GM12891 (cell line): ENCODE measurements at regions not wholly inside any gene's neighbourhood (a gene's known extent, or its start where the extent isn't known, plus 50 kb on each side); places are given as distances from the start of the nearest gene placed in this dataset.

Experiments used
- PAX5 ChIP-seq: IDR thresholded peaks from 2 replicates; pipeline ENCODE4 v1.6.1; 2011; ENCODE audit warnings: low read length, moderate library complexity, mild to moderate bottlenecking; ENCODE audit not compliant: insufficient read depth, severe bottlenecking
- POLR2A ChIP-seq: IDR thresholded peaks from 2 replicates; pipeline ENCODE4 v1.6.1; 2011; ENCODE audit warnings: low read depth, low read length, control low read depth
- POLR2AphosphoS5 ChIP-seq: IDR thresholded peaks from 2 replicates; pipeline ENCODE4 v1.6.1; 2011; ENCODE audit warnings: low read depth, low read length, control low read depth
- SPI1 ChIP-seq: IDR thresholded peaks from 2 replicates; pipeline ENCODE4 v1.6.1; 2011; ENCODE audit warnings: low read depth, low read length, control low read depth
- TAF1 ChIP-seq: IDR thresholded peaks from 2 replicates; pipeline ENCODE4 v1.6.1; 2011; ENCODE audit warnings: low read depth, low read length, control low read depth

DNA sequence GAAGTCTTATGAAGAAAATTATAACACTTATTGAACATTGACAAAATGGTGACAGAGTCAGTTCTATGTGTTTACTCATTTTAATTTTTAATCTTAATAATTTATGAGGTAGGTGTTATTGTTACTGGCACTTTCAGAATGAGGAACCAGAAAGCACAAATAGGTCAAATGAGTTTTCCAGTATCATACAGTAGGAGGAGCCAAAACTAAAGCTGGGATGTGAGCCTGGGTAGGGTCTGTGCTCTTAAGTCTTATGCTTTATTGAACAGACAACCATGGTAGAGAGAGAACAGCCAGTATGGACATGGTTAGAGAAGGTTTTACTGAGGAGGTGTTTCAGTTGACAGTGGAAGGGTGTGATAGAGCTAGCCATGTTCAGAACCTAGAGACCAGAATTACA is 775.7 kb downstream of the TMTC2 start:
- TF ChIP-seq POLR2AphosphoS5 (no peak), POLR2A (no peak), TAF1 (no peak), PAX5 (no peak), SPI1 (no peak)
